H9 (cell line): ENCODE measurements at regions not wholly inside any gene's neighbourhood (a gene's known extent, or its start where the extent isn't known, plus 50 kb on each side); places are given as distances from the start of the nearest gene placed in this dataset.

Experiments
- DNase-seq: peaks from one replicate; pipeline ENCODE4 v3.0.0-alpha.2; 2017
- H2AFZ ChIP-seq: one replicate; pipeline ENCODE4 v1.6.1; 2013; ENCODE audit warnings: mild to moderate bottlenecking, low read length, control low read depth, moderate library complexity
- H2AK5ac ChIP-seq: 2 replicates; pipeline ENCODE4 v1.6.1; 2013; ENCODE audit warnings: low read length, control low read depth, mixed read lengths; ENCODE audit not compliant: insufficient read length
- H2BK120ac ChIP-seq: one replicate; pipeline ENCODE4 v1.6.1; 2013; ENCODE audit warnings: low read depth, mild to moderate bottlenecking, low read length, control low read depth, inconsistent platforms; ENCODE audit not compliant: poor library complexity, severe bottlenecking
- H2BK12ac ChIP-seq: 2 replicates; pipeline ENCODE4 v1.6.1; 2013; ENCODE audit warnings: low read length, control low read depth, mixed read lengths, low read depth; ENCODE audit not compliant: insufficient read length
- H2BK15ac ChIP-seq: 2 replicates; pipeline ENCODE4 v1.6.1; 2013; ENCODE audit warnings: low read depth, low read length, control low read depth
- H2BK20ac ChIP-seq: one replicate; pipeline ENCODE4 v1.6.1; 2013; ENCODE audit warnings: low read depth, mild to moderate bottlenecking, low read length, control low read depth, inconsistent platforms; ENCODE audit not compliant: poor library complexity, severe bottlenecking
- H2BK5ac ChIP-seq: 2 replicates; pipeline ENCODE4 v1.6.1; 2013; ENCODE audit warnings: low read length, control low read depth, mixed read lengths; ENCODE audit not compliant: insufficient read length
- H3K14ac ChIP-seq: 2 replicates; pipeline ENCODE4 v1.6.1; 2013; ENCODE audit warnings: low read length, control low read depth; ENCODE audit not compliant: insufficient read depth
- H3K18ac ChIP-seq: 2 replicates; pipeline ENCODE4 v1.6.1; 2013; ENCODE audit warnings: low read depth, mild to moderate bottlenecking, mixed read lengths, low read length, control low read depth; ENCODE audit not compliant: insufficient read length
- H3K23ac ChIP-seq: 2 replicates; pipeline ENCODE4 v1.6.1; 2013; ENCODE audit warnings: low read length, control low read depth, mixed read lengths, low read depth; ENCODE audit not compliant: insufficient read length
- H3K23me2 ChIP-seq: 2 replicates; pipeline ENCODE4 v1.6.1; 2013; ENCODE audit warnings: low read depth, mild to moderate bottlenecking, mixed read lengths, low read length, control low read depth; ENCODE audit not compliant: insufficient read length, poor library complexity, severe bottlenecking
- H3K27ac ChIP-seq: 2 replicates; pipeline ENCODE4 v1.5.1; 2013; ENCODE audit warnings: low read length, control low read depth, mixed read lengths, low read depth; ENCODE audit not compliant: insufficient read length
- H3K27me3 ChIP-seq: 2 replicates; pipeline ENCODE4 v1.6.1; 2013; ENCODE audit warnings: low read length, control low read depth, inconsistent platforms; ENCODE audit not compliant: insufficient read depth
- H3K4ac ChIP-seq: 2 replicates; pipeline ENCODE4 v1.6.1; 2013; ENCODE audit warnings: low read depth, mild to moderate bottlenecking, control low read depth, inconsistent platforms, low read length, moderate library complexity
- H3K4me1 ChIP-seq: 2 replicates; pipeline ENCODE4 v1.6.1; 2013; ENCODE audit warnings: low read length, control low read depth, inconsistent platforms; ENCODE audit not compliant: insufficient read depth
- H3K4me2 ChIP-seq: 2 replicates; pipeline ENCODE4 v1.6.1; 2013; ENCODE audit warnings: low read length, control low read depth, mixed read lengths; ENCODE audit not compliant: insufficient read length, insufficient read depth
- H3K56ac ChIP-seq: 2 replicates; pipeline ENCODE4 v1.6.1; 2013; ENCODE audit warnings: low read depth, mild to moderate bottlenecking, mixed read lengths, low read length, control low read depth; ENCODE audit not compliant: insufficient read length
- H3K79me1 ChIP-seq: 2 replicates; pipeline ENCODE4 v1.6.1; 2013; ENCODE audit warnings: low read depth, mild to moderate bottlenecking, moderate library complexity, low read length, control low read depth, inconsistent platforms; ENCODE audit not compliant: insufficient read depth, poor library complexity, severe bottlenecking
- H3K79me2 ChIP-seq: 2 replicates; pipeline ENCODE4 v1.6.1; 2013; ENCODE audit warnings: low read length, control low read depth, inconsistent platforms; ENCODE audit not compliant: insufficient read depth
- H3K9ac ChIP-seq: 2 replicates; pipeline ENCODE4 v1.6.1; 2013; ENCODE audit warnings: low read length, control low read depth, mixed read lengths; ENCODE audit not compliant: insufficient read length; ENCODE audit errors: extremely low read depth
- H3K9me3 ChIP-seq: one replicate; pipeline ENCODE4 v1.6.1; 2013; ENCODE audit warnings: low read depth, low read length, inconsistent platforms; ENCODE audit not compliant: control insufficient read depth
- H3T11ph ChIP-seq: one replicate; pipeline ENCODE4 v1.6.1; 2013; ENCODE audit warnings: mild to moderate bottlenecking, low read length, control low read depth, inconsistent platforms
- H4K20me1 ChIP-seq: one replicate; pipeline ENCODE4 v1.6.1; 2013; ENCODE audit not compliant: control insufficient read depth, insufficient read length, insufficient read depth
- H4K5ac ChIP-seq: 2 replicates; pipeline ENCODE4 v1.6.1; 2013; ENCODE audit warnings: low read depth, mild to moderate bottlenecking, mixed read lengths, low read length, control low read depth; ENCODE audit not compliant: insufficient read length
- H4K8ac ChIP-seq: replicated peaks from 2 replicates; pipeline ENCODE4 v1.6.1; 2013; ENCODE audit warnings: low read length, control low read depth, mixed read lengths, low read depth; ENCODE audit not compliant: insufficient read length
- H4K91ac ChIP-seq: 2 replicates; pipeline ENCODE4 v1.6.1; 2013; ENCODE audit warnings: low read depth, mild to moderate bottlenecking, moderate library complexity, mixed read lengths, low read length, control low read depth; ENCODE audit not compliant: insufficient read length
- H3K27ac Mint-ChIP-seq, 3 experiments: 2 replicates in 2 of 3; 3 replicates in 1 of 3; pipeline ENCODE4 v1.8.0; 2020 to 2021; ENCODE audit warnings: mixed read lengths in 3 of 3, mild to moderate bottlenecking in 1 of 3, moderate library complexity in 1 of 3
- H3K27me3 Mint-ChIP-seq: 2 replicates; pipeline ENCODE4 v1.8.0; 2021; ENCODE audit warnings: low read depth, mild to moderate bottlenecking, moderate library complexity, mixed read lengths
- H3K36me3 Mint-ChIP-seq, 3 experiments: 2 replicates in 2 of 3; 3 replicates in 1 of 3; pipeline ENCODE4 v1.8.0; 2020 to 2021; ENCODE audit warnings: low read depth in 3 of 3, mixed read lengths in 3 of 3; ENCODE audit not compliant: insufficient read depth in 1 of 3
- H3K4me1 Mint-ChIP-seq, 2 experiments: 2 replicates each; pipeline ENCODE4 v1.8.0; 2020; ENCODE audit warnings: mixed read lengths in 2 of 2
- H3K4me3 Mint-ChIP-seq, 2 experiments: 2 replicates in 1 of 2; 3 replicates in 1 of 2; pipeline ENCODE4 v1.8.0; 2020 to 2021; ENCODE audit warnings: mild to moderate bottlenecking in 2 of 2, mixed read lengths in 2 of 2, moderate library complexity in 1 of 2
- H3K9me3 Mint-ChIP-seq, 2 experiments: 2 replicates in 1 of 2; 3 replicates in 1 of 2; pipeline ENCODE4 v1.8.0; 2020; ENCODE audit warnings: mild to moderate bottlenecking in 2 of 2, mixed read lengths in 2 of 2, moderate library complexity in 1 of 2
- CTCF ChIP-seq: fragments of 200-600 bp; sonication (generic); conservative IDR thresholded peaks from 3 replicates; pipeline ENCODE4 v1.8.0; 2021; ENCODE audit warnings: antibody characterized with exemption, mild to moderate bottlenecking
- WGBS: extraction: QIAGEN DNeasy Blood & Tissue Kit; methylation state at CpG from one replicate; pipeline ENCODE4 v1.1.7; 2013; ENCODE audit warnings: missing lambda C conversion rate, low lambda C conversion rate, mixed read lengths; ENCODE audit not compliant: insufficient read length; ENCODE audit errors: extremely low coverage; 5-methylcytosine and 5-hydroxymethylcytosine counted together

GRCh38 chr5:125327676-125328075, 581.2 kb upstream of the ZNF608 start:
- Mint-ChIP-seq H3K27me3 (no peaks in the 10 kb centered on the region), H3K27ac (peak overlapping the region in 1 of 3 experiments; percentile 92; a peak in 2 of 7 replicates), H3K4me1 (peaks cover 43 to 44% of the 10 kb centered on the region in 2 experiments), H3K9me3 (no peaks in the 10 kb centered on the region), H3K4me3 (no peak overlapping the region), H3K36me3 (no peaks in the 10 kb centered on the region)
- Histone ChIP-seq H3K9me3 (no peaks in the 10 kb centered on the region), H4K20me1 (no peaks in the 10 kb centered on the region), H3K79me1 (no peaks in the 10 kb centered on the region), H3K18ac (no peak overlapping the region), H2BK20ac (no peak overlapping the region), H3K4me1 (no peaks in the 10 kb centered on the region; the same call in 1 of the 2 replicates), H3K4ac (no peak overlapping the region), H2BK12ac (no peak overlapping the region), H3K4me2 (no peak overlapping the region), H3K9ac (no peak overlapping the region), H3K14ac (no peak overlapping the region), H2AK5ac (no peak overlapping the region), H2BK120ac (no peak overlapping the region), H2BK15ac (no peak overlapping the region), H3T11ph (no peak overlapping the region), H3K56ac (no peak overlapping the region), H3K27me3 (no peaks in the 10 kb centered on the region), H4K91ac (no peak overlapping the region), H4K8ac (no peak overlapping the region), H3K27ac (no peak overlapping the region), H4K5ac (no peak overlapping the region), H3K79me2 (no peaks in the 10 kb centered on the region), H2AFZ (peak overlapping the region; percentile 32), H3K23ac (no peak overlapping the region), H3K23me2 (no peaks in the 10 kb centered on the region), H2BK5ac (no peak overlapping the region)
- TF ChIP-seq CTCF: no peak
- WGBS: no CpG with 5 or more reads among the region's 3 CpGs
- DNase-seq: no peak
